GM21423 (cell line): ENCODE measurements at regions not wholly inside any gene's neighbourhood (a gene's known extent, or its start where the extent isn't known, plus 50 kb on each side); places are given as distances from the start of the nearest gene placed in this dataset.
A peak's percentile ranks its signal among the peaks of the same experiment; 100 is the strongest.

Experiments used
- ATAC-seq: cut with Tn5 transposase; IDR thresholded peaks from one replicate; pipeline ENCODE4 v1.9.1; 2021; ENCODE audit warnings: mild to moderate bottlenecking, moderate library complexity; ENCODE audit not compliant: unreplicated experiment

DNA sequence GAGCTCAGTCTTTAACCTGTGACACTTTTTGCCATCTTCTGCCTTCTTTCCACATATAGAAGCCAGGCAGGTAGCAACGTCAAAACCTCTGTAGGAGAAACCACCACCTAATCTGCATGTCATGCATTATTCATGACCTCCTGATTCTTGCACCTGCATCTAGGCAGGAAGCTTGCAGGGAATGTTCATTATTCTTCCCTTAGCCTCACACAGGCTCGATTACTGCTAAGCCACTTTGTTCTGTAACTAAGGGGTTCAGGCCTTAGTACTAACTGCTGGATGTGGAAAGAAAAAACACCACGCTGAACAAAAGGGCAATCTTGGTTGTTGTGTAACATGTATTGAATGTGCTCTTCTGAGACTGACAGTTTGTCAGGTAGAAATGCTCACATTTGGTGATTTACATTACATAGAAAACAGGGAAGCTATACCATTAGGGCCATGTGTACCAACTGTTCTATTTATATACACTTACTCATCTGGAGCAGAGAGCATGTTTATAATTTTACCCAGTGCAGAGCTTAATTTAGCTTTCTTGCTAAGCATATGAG lies 366.9 kb downstream of the KLF12 start:
- peak; percentile 27 for ATAC-seq

DNA sequence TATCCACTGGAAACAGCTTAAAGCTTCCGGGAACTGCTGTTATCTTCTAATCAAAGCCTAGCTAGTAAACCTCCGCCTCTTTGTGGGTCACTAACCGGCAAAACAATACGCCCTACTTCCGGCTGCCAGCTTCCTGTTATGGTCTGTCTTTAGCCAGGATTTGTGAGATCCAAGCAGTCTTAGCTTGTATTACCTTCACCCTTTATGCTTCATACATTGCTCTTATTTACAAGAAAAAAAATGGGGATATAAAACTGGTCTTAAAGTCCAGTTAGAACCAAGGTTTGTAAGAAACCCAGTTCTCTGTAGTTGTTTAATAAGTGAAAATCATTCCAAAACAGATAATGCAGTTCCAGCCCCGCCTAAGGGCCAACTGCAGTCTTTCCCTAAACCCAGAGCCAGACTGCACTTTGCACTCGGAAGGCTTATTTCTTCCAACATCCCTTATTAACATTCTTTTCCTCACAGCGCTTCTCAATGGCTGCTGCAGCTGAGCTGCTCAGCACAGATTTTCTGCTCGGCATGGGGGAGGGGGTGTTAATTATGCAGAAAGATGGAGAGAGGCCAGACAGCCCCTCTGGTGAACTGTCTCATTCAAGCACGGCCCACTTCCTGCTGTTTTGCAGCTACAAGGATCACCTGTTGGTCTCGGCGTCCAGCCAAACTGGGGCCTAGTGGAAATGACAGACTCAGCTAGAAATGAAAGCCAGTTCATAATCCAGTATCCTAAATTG lies 368.4 kb downstream of the KLF12 start:
- ATAC-seq, result peak; percentile 85

DNA sequence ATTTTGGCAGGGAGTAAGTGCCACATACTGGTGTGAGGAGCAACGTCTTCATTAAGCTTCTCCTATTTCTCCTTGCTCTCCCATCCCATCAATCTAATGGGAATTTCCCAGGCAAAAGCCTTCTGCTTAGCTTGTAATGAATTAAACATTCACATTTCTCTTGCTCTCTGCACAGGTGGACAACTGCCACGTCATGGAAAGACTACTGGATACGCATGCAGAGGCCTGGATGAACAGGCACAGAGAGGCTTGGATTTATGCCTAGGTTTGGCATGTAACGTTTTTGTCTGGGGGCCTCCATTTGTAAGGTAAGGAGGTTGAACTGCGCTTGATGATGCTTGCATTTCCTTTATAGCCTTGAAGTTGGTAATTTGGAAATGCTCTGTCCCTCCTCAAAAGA lies 374.8 kb downstream of the KLF12 start:
- no peak for ATAC-seq

DNA sequence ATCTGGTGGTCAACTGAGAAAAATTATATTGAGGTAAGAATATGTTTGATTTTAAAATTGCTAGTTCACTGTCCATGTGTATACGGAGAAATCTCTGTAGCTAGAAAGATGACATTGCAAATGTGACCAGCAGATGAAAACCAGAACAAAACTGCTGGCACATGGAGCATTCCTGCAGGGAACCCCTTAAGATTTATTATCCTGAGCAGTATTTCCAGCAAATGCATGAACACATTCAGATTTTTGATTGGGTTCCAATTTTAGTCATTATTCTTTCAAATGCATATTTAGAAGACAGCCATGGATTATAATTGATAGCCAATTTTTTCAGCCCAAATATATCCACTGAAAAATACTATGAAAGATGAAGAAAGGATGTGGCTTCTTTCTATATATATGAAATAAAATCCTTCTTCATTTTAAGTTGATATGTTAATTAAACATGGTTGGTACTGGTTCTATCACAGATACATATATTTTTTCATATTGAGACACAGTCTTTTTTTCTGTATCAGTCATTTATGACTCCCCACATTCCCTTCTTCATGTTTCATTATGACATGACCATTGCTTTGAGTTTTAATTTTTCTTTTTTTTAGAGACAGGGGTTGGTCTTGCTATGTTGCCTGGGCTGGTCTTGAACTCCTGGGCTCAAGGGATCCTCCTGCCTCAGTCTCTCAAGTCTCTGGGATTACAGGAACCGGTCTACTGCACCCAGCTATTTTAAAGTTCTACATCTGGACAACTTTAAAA lies 376.5 kb downstream of the KLF12 start:
- no peak for ATAC-seq

DNA sequence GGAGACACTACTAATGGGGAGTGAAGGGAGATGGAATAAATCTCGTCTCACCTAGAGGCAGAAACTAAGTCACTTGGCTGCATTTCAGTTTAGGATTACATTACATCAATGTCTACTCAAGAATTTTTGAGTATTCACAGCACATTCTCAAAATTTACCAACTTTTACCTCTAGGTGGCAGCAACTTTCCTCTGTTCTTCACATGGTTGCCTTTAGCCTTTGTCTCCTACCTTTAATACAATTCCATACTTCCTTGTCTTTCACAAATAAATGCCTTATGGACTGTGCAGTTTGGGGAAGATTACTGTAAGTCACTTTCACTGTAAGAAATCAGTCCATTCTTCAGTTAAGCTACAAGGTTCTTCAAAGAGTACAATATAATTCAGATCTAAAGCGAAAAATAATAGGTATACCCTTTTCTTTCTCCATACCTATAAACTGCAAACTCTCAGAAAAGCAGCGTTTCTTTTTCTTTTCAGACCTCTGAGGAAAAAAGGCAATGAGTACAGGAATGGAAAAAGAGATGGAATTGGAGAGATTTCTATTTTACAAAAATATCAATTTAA lies 379.4 kb downstream of the KLF12 start:
- ATAC-seq, result peak; percentile 72

DNA sequence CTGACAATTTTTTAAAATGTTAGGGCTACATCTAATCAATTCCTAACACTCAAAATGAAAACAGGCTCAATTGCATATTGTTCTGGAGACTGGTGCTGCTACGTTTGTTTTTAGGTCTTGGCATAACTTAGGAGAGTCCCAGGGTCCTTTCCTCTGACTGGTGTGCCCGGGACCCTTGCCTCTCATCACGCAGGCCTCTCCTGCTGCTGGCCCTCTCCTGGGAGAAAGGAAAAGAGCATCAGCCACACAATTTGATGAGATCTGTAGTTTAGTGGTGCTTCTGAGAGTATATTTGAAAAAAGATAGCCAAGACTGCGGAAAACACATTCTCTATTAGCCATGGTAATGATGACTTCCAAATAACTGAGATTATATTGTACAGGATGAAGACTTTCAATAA lies 380.0 kb downstream of the KLF12 start:
- ATAC-seq, result no peak

DNA sequence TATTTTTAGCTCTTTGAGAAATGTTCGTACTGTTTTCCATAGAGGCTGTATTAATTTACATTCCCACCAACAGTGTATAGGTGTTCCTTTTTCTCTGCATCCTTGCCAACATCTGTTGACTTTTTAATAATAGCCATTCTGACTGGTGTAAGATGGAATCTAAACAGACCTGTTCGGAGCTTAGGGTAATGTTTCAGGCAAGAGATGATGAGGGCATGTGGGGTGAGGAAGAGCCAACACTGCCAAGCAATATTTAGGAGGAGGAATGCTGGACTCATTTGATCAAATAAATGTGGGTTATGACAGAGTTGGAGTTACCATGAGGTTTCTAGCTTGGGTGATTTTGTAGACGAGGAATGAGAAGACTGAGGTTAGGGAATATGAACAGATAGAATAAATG lies 382.9 kb downstream of the KLF12 start:
- ATAC-seq, result no peak

DNA sequence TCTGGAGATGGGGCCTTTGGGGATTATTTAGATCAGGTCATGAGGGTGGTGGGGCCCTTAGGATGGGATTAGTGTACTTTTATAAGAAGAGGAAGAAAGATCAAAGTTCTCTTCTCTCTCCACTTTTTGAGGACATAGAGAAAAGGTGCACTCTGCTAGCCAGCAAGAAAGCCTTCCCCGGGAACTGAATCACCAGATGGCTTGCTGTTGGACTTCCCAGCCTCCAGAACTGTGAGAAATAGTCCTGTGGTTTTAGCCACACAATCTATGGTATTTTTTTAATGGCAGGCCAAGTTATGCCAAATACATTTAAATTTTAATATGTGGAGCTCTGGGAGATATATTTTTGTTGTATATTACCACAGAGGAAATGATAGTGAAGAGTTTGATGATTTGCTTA lies 385.8 kb downstream of the KLF12 start:
- ATAC-seq, result no peak

DNA sequence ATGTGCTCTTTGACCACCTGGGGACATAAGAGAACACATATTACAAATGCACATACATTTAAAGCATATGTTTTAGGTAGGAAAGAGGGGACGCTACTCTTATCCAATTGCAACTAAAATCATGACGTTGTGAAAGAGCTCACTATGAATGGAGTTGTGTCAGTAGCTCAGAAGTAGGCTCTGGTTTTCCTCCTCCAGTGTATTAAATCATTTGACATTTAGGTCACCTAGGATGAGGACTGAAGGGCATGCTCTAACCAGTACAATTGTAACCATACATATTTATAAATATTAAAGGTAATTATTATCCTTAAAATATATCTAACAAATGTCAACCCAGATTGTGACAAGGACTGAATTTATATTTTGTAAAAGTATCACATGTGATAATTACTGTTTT lies 389.0 kb downstream of the KLF12 start:
- no peak for ATAC-seq

DNA sequence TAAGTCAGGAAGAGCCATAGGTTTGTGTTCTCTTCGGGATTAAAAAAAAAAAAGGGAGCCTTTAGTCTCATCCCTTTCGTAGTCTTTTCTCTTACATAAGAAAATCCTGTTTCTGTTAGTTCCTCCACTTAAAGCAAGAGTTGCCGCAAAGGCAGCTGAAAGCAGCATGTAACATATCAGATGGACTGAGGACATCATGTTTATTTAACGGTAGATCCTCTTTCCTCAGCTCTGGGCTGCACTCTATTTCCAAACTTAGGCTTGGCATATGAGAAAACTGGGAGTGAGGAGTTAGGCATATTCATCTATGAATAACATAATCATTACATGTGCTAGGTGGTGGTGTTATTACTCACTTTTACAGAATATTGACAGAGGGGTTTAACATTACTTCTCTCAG lies 391.2 kb downstream of the KLF12 start:
- no peak for ATAC-seq

DNA sequence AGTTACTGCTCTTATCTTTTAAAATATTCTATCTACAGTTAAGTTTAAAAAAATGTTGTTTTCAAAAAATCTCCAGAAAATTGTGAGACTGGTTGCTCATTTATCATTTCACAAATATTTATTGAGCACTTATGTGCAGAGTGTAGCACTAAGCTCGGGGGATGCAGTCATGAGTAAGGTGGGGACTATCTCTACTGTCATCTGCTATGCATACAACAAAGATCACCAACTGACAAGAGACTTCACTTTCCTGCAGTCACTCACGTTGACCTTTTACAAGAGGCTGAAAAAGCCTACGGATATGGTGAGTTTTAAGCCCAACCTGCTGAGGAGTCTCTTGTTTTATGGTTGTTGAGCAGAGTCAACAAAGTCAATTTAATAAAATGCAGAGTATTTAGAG lies 392.5 kb downstream of the KLF12 start:
- no peak for ATAC-seq

DNA sequence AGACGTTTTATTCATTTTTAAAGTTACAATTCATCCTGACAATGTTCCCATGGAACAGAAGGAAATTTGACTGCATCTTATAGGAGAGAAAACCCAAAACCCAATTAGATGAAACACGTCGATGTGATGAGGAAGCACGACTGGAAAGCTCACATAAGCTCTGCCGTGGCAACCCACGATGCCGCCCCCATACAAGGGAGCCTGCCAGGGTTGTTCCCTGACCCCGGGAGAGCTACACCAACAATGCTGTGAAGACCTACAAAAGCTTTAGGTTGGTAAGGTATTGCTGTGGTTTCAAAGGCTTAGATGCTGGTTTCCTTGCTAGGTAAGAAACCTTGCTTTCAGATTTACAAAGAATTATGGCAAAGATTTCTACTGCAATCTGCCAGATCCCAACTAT lies 393.1 kb downstream of the KLF12 start:
- no peak for ATAC-seq

DNA sequence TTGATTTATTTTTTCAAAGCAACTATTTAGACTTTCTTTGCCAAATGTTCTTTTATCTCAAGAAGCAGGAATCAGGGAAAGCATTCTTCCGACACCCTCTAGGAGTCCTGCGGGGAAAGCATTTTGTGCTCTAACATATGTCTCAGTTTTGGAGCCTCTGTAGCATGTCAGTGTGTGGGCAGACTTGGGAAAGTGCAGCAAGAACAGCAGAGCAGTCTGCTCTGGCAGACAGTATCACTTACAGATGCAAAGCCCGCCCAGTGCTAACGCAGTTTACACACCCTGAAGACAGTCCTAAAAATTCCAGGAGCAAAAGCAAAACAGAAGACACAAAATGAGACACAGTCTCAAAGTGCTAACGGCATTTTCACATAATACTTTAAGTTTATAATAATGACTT lies 393.5 kb downstream of the KLF12 start:
- ATAC-seq, result no peak

DNA sequence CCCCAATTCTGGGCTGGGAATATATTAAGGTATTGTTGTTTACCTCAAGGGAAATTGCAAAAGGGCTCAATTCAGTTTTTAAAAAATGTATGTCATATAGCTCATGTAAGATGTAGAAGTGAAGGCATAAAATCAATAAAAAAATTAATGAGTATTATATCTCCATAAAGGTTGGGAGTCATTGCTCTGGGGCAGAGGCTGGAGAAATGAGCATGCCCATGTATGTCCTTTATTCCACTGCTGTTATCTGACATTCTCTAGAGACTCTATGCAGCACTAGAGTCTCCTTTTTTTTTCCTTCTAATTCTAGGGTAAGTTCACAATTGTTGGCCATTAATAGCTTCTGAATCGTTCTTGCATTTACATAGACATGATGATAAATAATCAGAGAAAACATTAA lies 394.8 kb downstream of the KLF12 start:
- no peak for ATAC-seq

DNA sequence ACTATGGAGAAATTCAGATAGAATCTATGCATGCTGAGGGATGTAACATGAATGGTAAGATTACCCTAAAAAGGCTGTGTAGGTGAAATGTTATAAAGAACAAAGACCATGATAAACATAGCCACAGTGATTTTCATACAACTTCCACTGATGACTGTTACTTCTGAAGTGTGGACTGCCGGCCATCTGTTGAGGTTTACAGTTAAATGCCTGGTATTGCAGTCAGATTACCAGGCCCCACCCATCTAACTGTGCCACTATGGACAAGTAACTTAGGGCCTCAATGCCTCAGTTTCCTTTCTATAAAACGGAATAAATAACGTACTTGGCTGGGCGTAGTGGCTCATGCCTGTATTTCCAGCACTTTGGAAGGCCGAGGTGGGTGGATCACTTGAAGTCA lies 395.6 kb downstream of the KLF12 start:
- no peak for ATAC-seq

DNA sequence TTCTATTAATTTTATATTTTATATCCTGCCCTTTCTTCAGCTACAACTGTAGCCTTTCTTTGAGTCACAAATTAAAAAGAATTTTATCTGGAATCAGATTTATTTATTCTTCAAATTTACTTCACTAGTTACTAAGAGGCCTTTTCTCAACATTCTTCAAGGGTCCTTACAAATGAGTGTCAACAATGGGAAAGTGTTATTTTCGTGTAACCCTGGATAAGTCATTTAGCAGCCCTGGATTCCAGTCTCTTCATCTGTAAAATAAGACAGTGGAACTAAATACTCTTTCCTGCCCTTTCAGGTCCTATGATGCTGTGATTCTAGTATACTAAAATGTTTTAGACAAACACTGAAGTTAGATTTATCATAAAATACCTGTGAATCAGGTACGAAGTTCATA lies 397.0 kb downstream of the KLF12 start:
- no peak for ATAC-seq

DNA sequence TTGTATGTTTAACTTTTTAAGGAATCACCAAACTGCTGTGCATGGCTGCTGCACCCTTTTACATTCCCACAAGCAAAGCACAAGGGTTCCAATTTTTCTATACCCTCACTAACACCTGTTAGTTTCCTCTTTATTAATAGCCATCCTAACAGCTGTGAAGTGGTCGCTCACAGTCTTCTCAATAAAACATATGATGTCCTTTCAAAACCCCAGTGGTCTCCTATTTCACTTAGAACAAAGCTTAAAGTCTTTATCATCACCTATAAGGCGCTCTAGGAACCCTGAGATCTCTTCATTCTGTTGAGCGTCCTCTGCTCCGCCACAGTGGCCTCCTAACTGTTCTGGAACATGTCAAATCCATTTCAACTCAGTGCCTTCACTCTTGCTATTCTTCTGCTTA lies 400.5 kb downstream of the KLF12 start:
- no peak for ATAC-seq

DNA sequence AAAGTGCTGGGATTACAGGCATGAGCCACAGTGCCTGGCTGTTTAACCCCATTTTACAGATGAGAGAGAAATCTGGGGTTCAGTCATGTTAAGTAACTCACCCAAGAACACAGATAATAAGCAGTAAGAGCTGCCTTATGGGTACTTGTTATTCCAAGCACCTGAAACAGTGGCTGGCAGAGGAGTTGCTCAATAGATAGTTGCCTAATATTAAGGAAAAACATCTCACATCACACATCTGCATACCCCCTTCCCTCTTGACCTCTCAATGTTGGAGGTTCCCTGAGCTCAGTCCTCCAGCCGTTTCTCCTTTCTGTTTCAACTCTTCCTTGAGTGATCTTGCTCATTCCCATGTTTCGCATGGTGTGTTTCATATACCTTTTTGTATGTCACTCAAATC lies 401.9 kb downstream of the KLF12 start:
- ATAC-seq, result no peak

DNA sequence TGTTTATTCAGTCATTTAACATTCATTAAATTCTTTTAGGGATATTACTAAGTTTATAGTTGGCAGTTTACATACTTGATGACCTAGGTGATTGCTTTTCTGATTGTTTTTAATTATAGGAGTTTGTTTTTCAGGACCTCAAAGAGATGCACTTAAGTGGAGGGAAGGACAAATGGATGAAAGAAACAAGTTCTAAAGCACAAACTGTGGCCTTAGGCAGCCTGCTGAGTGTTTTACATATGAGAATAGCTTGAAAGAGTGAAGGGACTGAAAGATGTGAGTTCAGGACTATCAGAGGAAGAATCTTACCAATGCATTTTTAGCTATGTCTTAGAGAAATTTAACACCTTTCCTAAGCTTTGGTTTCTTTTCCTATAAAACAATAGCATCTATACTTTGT lies 402.6 kb downstream of the KLF12 start:
- ATAC-seq, result no peak

DNA sequence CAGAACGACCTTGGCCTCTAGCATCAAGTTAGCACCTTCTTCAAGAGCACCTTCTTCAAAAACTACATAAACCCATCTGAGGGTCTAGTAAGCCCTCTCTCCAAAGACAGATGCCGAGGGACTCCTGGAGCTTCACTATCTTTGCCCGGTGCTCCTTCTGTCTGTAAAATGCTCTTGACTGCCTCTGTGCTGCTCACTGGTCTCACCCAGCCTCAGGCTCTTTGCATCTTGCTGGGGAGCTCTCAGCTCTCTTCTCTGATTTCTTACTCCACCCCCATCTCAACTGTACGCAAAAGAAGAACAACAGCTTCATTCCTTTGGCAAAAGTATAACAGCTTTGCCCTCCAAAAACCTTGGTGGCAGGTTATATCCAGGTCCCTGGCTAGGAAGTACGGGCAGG lies 404.2 kb downstream of the KLF12 start:
- no peak for ATAC-seq

DNA sequence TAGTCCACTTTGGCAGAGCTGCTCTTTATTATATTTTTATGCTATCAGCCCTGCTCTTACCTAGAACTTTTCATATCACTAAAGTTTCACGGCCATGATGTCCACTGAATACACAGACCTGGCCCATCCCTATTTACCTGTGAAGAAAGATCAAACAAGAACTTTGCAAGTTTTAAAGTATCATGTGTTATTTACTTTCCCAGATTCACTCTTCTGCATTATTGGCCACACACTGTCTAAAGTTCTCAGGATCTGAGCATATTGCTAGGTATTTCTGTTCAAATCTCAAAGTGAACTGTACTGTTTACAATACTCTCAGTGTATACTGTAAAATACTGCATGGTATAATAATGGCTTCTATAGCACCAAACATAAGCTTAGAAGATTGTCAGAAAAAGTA lies 405.2 kb downstream of the KLF12 start:
- no peak for ATAC-seq

DNA sequence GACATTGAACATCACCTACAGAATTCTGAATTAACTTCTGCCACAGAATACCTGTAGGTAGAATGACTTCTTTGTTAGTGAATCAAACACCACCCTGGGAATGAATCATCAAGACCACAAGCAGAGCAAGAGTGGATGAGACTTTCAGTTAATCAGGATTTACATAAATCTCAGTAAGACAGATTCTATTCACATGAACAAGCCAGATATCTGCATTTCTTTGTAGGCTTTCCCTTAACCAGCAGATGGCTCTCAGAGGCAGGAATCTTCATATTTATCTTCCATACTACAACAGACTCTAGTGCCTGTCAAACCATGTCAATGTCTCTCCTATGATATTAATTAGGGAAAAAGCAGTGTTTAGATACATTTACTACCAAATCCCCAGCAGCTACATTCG lies 412.1 kb downstream of the KLF12 start:
- ATAC-seq, result peak; percentile 53
